H9 (cell line): ENCODE measurements at regions not wholly inside any gene's neighbourhood (a gene's known extent, or its start where the extent isn't known, plus 50 kb on each side); places are given as distances from the start of the nearest gene placed in this dataset.

Source experiments
- DNase-seq: peaks from one replicate; pipeline ENCODE4 v3.0.0-alpha.2; 2017
- H2AFZ ChIP-seq: one replicate; pipeline ENCODE4 v1.6.1; 2013; ENCODE audit warnings: mild to moderate bottlenecking, low read length, control low read depth, moderate library complexity
- H2AK5ac ChIP-seq: 2 replicates; pipeline ENCODE4 v1.6.1; 2013; ENCODE audit warnings: low read length, control low read depth, mixed read lengths; ENCODE audit not compliant: insufficient read length
- H2BK120ac ChIP-seq: one replicate; pipeline ENCODE4 v1.6.1; 2013; ENCODE audit warnings: low read depth, mild to moderate bottlenecking, low read length, control low read depth, inconsistent platforms; ENCODE audit not compliant: poor library complexity, severe bottlenecking
- H2BK12ac ChIP-seq: 2 replicates; pipeline ENCODE4 v1.6.1; 2013; ENCODE audit warnings: low read length, control low read depth, mixed read lengths, low read depth; ENCODE audit not compliant: insufficient read length
- H2BK15ac ChIP-seq: 2 replicates; pipeline ENCODE4 v1.6.1; 2013; ENCODE audit warnings: low read depth, low read length, control low read depth
- H2BK20ac ChIP-seq: one replicate; pipeline ENCODE4 v1.6.1; 2013; ENCODE audit warnings: low read depth, mild to moderate bottlenecking, low read length, control low read depth, inconsistent platforms; ENCODE audit not compliant: poor library complexity, severe bottlenecking
- H2BK5ac ChIP-seq: 2 replicates; pipeline ENCODE4 v1.6.1; 2013; ENCODE audit warnings: low read length, control low read depth, mixed read lengths; ENCODE audit not compliant: insufficient read length
- H3K14ac ChIP-seq: 2 replicates; pipeline ENCODE4 v1.6.1; 2013; ENCODE audit warnings: low read length, control low read depth; ENCODE audit not compliant: insufficient read depth
- H3K18ac ChIP-seq: 2 replicates; pipeline ENCODE4 v1.6.1; 2013; ENCODE audit warnings: low read depth, mild to moderate bottlenecking, mixed read lengths, low read length, control low read depth; ENCODE audit not compliant: insufficient read length
- H3K23ac ChIP-seq: 2 replicates; pipeline ENCODE4 v1.6.1; 2013; ENCODE audit warnings: low read length, control low read depth, mixed read lengths, low read depth; ENCODE audit not compliant: insufficient read length
- H3K23me2 ChIP-seq: 2 replicates; pipeline ENCODE4 v1.6.1; 2013; ENCODE audit warnings: low read depth, mild to moderate bottlenecking, mixed read lengths, low read length, control low read depth; ENCODE audit not compliant: insufficient read length, poor library complexity, severe bottlenecking
- H3K27ac ChIP-seq: 2 replicates; pipeline ENCODE4 v1.5.1; 2013; ENCODE audit warnings: low read length, control low read depth, mixed read lengths, low read depth; ENCODE audit not compliant: insufficient read length
- H3K27me3 ChIP-seq: 2 replicates; pipeline ENCODE4 v1.6.1; 2013; ENCODE audit warnings: low read length, control low read depth, inconsistent platforms; ENCODE audit not compliant: insufficient read depth
- H3K4ac ChIP-seq: 2 replicates; pipeline ENCODE4 v1.6.1; 2013; ENCODE audit warnings: low read depth, mild to moderate bottlenecking, control low read depth, inconsistent platforms, low read length, moderate library complexity
- H3K4me1 ChIP-seq: 2 replicates; pipeline ENCODE4 v1.6.1; 2013; ENCODE audit warnings: low read length, control low read depth, inconsistent platforms; ENCODE audit not compliant: insufficient read depth
- H3K4me2 ChIP-seq: 2 replicates; pipeline ENCODE4 v1.6.1; 2013; ENCODE audit warnings: low read length, control low read depth, mixed read lengths; ENCODE audit not compliant: insufficient read length, insufficient read depth
- H3K56ac ChIP-seq: 2 replicates; pipeline ENCODE4 v1.6.1; 2013; ENCODE audit warnings: low read depth, mild to moderate bottlenecking, mixed read lengths, low read length, control low read depth; ENCODE audit not compliant: insufficient read length
- H3K79me1 ChIP-seq: 2 replicates; pipeline ENCODE4 v1.6.1; 2013; ENCODE audit warnings: low read depth, mild to moderate bottlenecking, moderate library complexity, low read length, control low read depth, inconsistent platforms; ENCODE audit not compliant: insufficient read depth, poor library complexity, severe bottlenecking
- H3K79me2 ChIP-seq: 2 replicates; pipeline ENCODE4 v1.6.1; 2013; ENCODE audit warnings: low read length, control low read depth, inconsistent platforms; ENCODE audit not compliant: insufficient read depth
- H3K9ac ChIP-seq: 2 replicates; pipeline ENCODE4 v1.6.1; 2013; ENCODE audit warnings: low read length, control low read depth, mixed read lengths; ENCODE audit not compliant: insufficient read length; ENCODE audit errors: extremely low read depth
- H3K9me3 ChIP-seq: one replicate; pipeline ENCODE4 v1.6.1; 2013; ENCODE audit warnings: low read depth, low read length, inconsistent platforms; ENCODE audit not compliant: control insufficient read depth
- H3T11ph ChIP-seq: one replicate; pipeline ENCODE4 v1.6.1; 2013; ENCODE audit warnings: mild to moderate bottlenecking, low read length, control low read depth, inconsistent platforms
- H4K20me1 ChIP-seq: one replicate; pipeline ENCODE4 v1.6.1; 2013; ENCODE audit not compliant: control insufficient read depth, insufficient read length, insufficient read depth
- H4K5ac ChIP-seq: 2 replicates; pipeline ENCODE4 v1.6.1; 2013; ENCODE audit warnings: low read depth, mild to moderate bottlenecking, mixed read lengths, low read length, control low read depth; ENCODE audit not compliant: insufficient read length
- H4K8ac ChIP-seq: replicated peaks from 2 replicates; pipeline ENCODE4 v1.6.1; 2013; ENCODE audit warnings: low read length, control low read depth, mixed read lengths, low read depth; ENCODE audit not compliant: insufficient read length
- H4K91ac ChIP-seq: 2 replicates; pipeline ENCODE4 v1.6.1; 2013; ENCODE audit warnings: low read depth, mild to moderate bottlenecking, moderate library complexity, mixed read lengths, low read length, control low read depth; ENCODE audit not compliant: insufficient read length
- H3K27ac Mint-ChIP-seq, 3 experiments: 2 replicates in 2 of 3; 3 replicates in 1 of 3; pipeline ENCODE4 v1.8.0; 2020 to 2021; ENCODE audit warnings: mixed read lengths in 3 of 3, mild to moderate bottlenecking in 1 of 3, moderate library complexity in 1 of 3
- H3K27me3 Mint-ChIP-seq: 2 replicates; pipeline ENCODE4 v1.8.0; 2021; ENCODE audit warnings: low read depth, mild to moderate bottlenecking, moderate library complexity, mixed read lengths
- H3K36me3 Mint-ChIP-seq, 3 experiments: 2 replicates in 2 of 3; 3 replicates in 1 of 3; pipeline ENCODE4 v1.8.0; 2020 to 2021; ENCODE audit warnings: low read depth in 3 of 3, mixed read lengths in 3 of 3; ENCODE audit not compliant: insufficient read depth in 1 of 3
- H3K4me1 Mint-ChIP-seq, 2 experiments: 2 replicates each; pipeline ENCODE4 v1.8.0; 2020; ENCODE audit warnings: mixed read lengths in 2 of 2
- H3K4me3 Mint-ChIP-seq, 2 experiments: 2 replicates in 1 of 2; 3 replicates in 1 of 2; pipeline ENCODE4 v1.8.0; 2020 to 2021; ENCODE audit warnings: mild to moderate bottlenecking in 2 of 2, mixed read lengths in 2 of 2, moderate library complexity in 1 of 2
- H3K9me3 Mint-ChIP-seq, 2 experiments: 2 replicates in 1 of 2; 3 replicates in 1 of 2; pipeline ENCODE4 v1.8.0; 2020; ENCODE audit warnings: mild to moderate bottlenecking in 2 of 2, mixed read lengths in 2 of 2, moderate library complexity in 1 of 2
- WGBS: extraction: QIAGEN DNeasy Blood & Tissue Kit; methylation state at CpG from one replicate; pipeline ENCODE4 v1.1.7; 2013; ENCODE audit warnings: missing lambda C conversion rate, low lambda C conversion rate, mixed read lengths; ENCODE audit not compliant: insufficient read length; ENCODE audit errors: extremely low coverage; 5-methylcytosine and 5-hydroxymethylcytosine counted together
- TF ChIP-seq, protein P1 (sequence below): fragments of 200-600 bp; sonication (generic); conservative IDR thresholded peaks from 3 replicates; pipeline ENCODE4 v1.8.0; 2021; ENCODE audit warnings: antibody characterized with exemption, mild to moderate bottlenecking

DNA sequence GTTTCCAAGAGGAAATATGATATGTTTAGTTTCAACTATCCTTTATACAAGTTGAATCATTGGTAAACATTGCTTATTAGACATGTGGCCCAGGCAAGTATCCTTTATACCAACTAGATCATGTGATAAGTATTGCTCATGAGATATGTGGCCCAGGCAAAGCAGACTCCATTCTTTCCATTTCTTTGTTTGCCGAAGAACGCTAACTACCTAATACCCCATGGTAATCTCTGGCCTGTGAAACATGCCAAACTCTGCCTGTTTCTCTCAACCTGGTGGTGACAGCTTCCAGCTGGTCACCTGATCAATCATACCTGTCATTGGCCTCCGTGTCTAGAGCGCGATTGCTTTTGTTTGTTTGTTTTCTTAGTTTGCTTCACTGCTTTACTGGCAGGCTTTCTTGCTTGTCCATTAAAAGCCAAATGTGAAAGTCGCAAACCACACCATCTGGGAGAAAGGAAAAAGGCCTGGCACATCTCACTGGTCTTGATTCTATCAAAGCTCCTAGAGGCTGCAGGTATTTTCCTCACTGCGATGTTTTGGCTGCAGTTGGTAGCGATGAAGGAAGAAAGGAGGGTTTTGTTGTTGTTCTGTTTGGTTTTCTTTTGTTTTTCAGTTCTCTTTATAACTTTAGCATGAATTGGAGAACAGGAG is 686.2 kb downstream of the KCNJ2 start:
- no peak overlapping the region for H2AFZ ChIP-seq
- peaks cover 5 to 6% of the 10 kb centered on the region in 2 experiments for H3K9me3 Mint-ChIP-seq
- H3K4ac ChIP-seq, result no peak overlapping the region
- peaks cover 0 to 8% of the 10 kb centered on the region in 2 experiments; a peak in 1 of 4 replicates for H3K4me1 Mint-ChIP-seq
- H2BK15ac ChIP-seq, result no peak overlapping the region
- no peak overlapping the region for H3K27ac ChIP-seq
- no peaks in the 10 kb centered on the region for H3K27me3 Mint-ChIP-seq
- H3K4me3 Mint-ChIP-seq, result no peak overlapping the region
- no peaks in the 10 kb centered on the region for H3K9me3 ChIP-seq
- no peak overlapping the region for H2AK5ac ChIP-seq
- no peaks in the 10 kb centered on the region for H3K79me1 ChIP-seq
- H3K56ac ChIP-seq, result no peak overlapping the region
- no peak overlapping the region for H3K14ac ChIP-seq
- H3K27ac Mint-ChIP-seq, result no peak overlapping the region
- H3K4me2 ChIP-seq, result no peak overlapping the region
- no peak overlapping the region for H4K91ac ChIP-seq
- TF ChIP-seq, protein P1, sequence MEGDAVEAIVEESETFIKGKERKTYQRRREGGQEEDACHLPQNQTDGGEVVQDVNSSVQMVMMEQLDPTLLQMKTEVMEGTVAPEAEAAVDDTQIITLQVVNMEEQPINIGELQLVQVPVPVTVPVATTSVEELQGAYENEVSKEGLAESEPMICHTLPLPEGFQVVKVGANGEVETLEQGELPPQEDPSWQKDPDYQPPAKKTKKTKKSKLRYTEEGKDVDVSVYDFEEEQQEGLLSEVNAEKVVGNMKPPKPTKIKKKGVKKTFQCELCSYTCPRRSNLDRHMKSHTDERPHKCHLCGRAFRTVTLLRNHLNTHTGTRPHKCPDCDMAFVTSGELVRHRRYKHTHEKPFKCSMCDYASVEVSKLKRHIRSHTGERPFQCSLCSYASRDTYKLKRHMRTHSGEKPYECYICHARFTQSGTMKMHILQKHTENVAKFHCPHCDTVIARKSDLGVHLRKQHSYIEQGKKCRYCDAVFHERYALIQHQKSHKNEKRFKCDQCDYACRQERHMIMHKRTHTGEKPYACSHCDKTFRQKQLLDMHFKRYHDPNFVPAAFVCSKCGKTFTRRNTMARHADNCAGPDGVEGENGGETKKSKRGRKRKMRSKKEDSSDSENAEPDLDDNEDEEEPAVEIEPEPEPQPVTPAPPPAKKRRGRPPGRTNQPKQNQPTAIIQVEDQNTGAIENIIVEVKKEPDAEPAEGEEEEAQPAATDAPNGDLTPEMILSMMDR, result no peak
- no peak overlapping the region for H2BK12ac ChIP-seq
- H2BK20ac ChIP-seq, result no peak overlapping the region
- no peaks in the 10 kb centered on the region for H3K79me2 ChIP-seq
- H3T11ph ChIP-seq, result no peak overlapping the region
- no peaks in the 10 kb centered on the region for H4K20me1 ChIP-seq
- H4K8ac ChIP-seq, result no peak overlapping the region
- H3K36me3 Mint-ChIP-seq, result peaks cover 0 to 7% (median 6%) of the 10 kb centered on the region in 3 experiments; a peak in 5 of 7 replicates
- no CpG with 5 or more reads among the region's 8 CpGs for WGBS
- H4K5ac ChIP-seq, result no peak overlapping the region
- no peaks in the 10 kb centered on the region for H3K23me2 ChIP-seq
- H2BK5ac ChIP-seq, result no peak overlapping the region
- no peak overlapping the region for H2BK120ac ChIP-seq
- H3K9ac ChIP-seq, result no peak overlapping the region
- H3K27me3 ChIP-seq, result no peaks in the 10 kb centered on the region
- no peak for DNase-seq
- H3K18ac ChIP-seq, result no peak overlapping the region
- no peaks in the 10 kb centered on the region for H3K4me1 ChIP-seq
- H3K23ac ChIP-seq, result no peak overlapping the region
